ENCODE measurements at regions not wholly inside any gene's neighbourhood (a gene's known extent, or its start where the extent isn't known, plus 50 kb on each side); places are given as distances from the start of the nearest gene placed in this dataset.

GRCh38 chr14:93870377-93870776 lies 56.8 kb upstream of the FAM181A start:
- no peaks in the 10 kb centered on the region for H3K4me1 Mint-ChIP-seq
- H3K27me3 Mint-ChIP-seq = peaks cover 40% of the 10 kb centered on the region
- H3K9me3 Mint-ChIP-seq = no peaks in the 10 kb centered on the region
- no peaks in the 10 kb centered on the region for H3K36me3 Mint-ChIP-seq (ENCODE audit: low read depth)
- ATAC-seq (replicated peaks) = no peak
- no peak overlapping the region for H3K27ac Mint-ChIP-seq
- no peak overlapping the region for H3K4me3 Mint-ChIP-seq

- Mint-ChIP-seq H3K27me3 (peaks cover 40% of the 10 kb centered on the region), H3K9me3 (no peaks in the 10 kb centered on the region)
These were observed 57.7 kb upstream of the FAM181A start for GRCh38 chr14:93869427-93869826.

GRCh38 chr14:93868165-93868564 lies 59.0 kb upstream of the FAM181A start:
- Mint-ChIP-seq H3K27me3 (peaks cover 34% of the 10 kb centered on the region), H3K4me1 (no peaks in the 10 kb centered on the region), H3K4me3 (no peak overlapping the region), H3K27ac (no peak overlapping the region), H3K9me3 (no peaks in the 10 kb centered on the region), H3K36me3 (ENCODE audit: low read depth) (no peaks in the 10 kb centered on the region)
- no peak for ATAC-seq (replicated peaks)

More at GRCh38 chr14:93869427-93869826, 57.7 kb upstream of the FAM181A start:
- Mint-ChIP-seq H3K4me3 (no peak overlapping the region), H3K4me1 (no peaks in the 10 kb centered on the region), H3K27ac (no peak overlapping the region), H3K36me3 (ENCODE audit: low read depth) (no peaks in the 10 kb centered on the region)
- ATAC-seq (replicated peaks) = no peak

- no peak for ATAC-seq (replicated peaks)
- Mint-ChIP-seq H3K4me3 (no peak overlapping the region), H3K27me3 (peaks cover 31% of the 10 kb centered on the region), H3K27ac (no peak overlapping the region), H3K9me3 (no peaks in the 10 kb centered on the region), H3K36me3 (ENCODE audit: low read depth) (no peaks in the 10 kb centered on the region), H3K4me1 (no peaks in the 10 kb centered on the region)
These were observed 64.9 kb upstream of the FAM181A start for GRCh38 chr14:93862265-93862664.

GRCh38 chr14:93861836-93862235 lies 65.3 kb upstream of the FAM181A start:
- no peak overlapping the region for H3K4me3 Mint-ChIP-seq
- H3K4me1 Mint-ChIP-seq = no peaks in the 10 kb centered on the region
- H3K27me3 Mint-ChIP-seq = peaks cover 36% of the 10 kb centered on the region
- no peaks in the 10 kb centered on the region for H3K36me3 Mint-ChIP-seq (ENCODE audit: low read depth)
- H3K9me3 Mint-ChIP-seq = no peaks in the 10 kb centered on the region
- no peak overlapping the region for H3K27ac Mint-ChIP-seq
- no peak for ATAC-seq (replicated peaks)

- Mint-ChIP-seq H3K36me3 (ENCODE audit: low read depth) (no peaks in the 10 kb centered on the region), H3K27ac (no peak overlapping the region), H3K4me1 (no peaks in the 10 kb centered on the region), H3K9me3 (no peaks in the 10 kb centered on the region), H3K27me3 (peaks cover 33% of the 10 kb centered on the region), H3K4me3 (no peak overlapping the region)
- no peak for ATAC-seq (replicated peaks)
These were observed 67.2 kb upstream of the FAM181A start for GRCh38 chr14:93859957-93860356.

- Mint-ChIP-seq H3K4me1 (no peaks in the 10 kb centered on the region), H3K4me3 (no peak overlapping the region), H3K36me3 (ENCODE audit: low read depth) (no peaks in the 10 kb centered on the region), H3K9me3 (no peaks in the 10 kb centered on the region), H3K27ac (no peak overlapping the region), H3K27me3 (peaks cover 29% of the 10 kb centered on the region)
- ATAC-seq (replicated peaks) = no peak
These were observed 68.2 kb upstream of the FAM181A start for GRCh38 chr14:93858896-93859295.

- no peak for ATAC-seq (replicated peaks)
These were observed 69.4 kb upstream of the PRIMA1 start for GRCh38 chr14:93857500-93858283.

GRCh38 chr14:93857081-93857480 lies 68.8 kb upstream of the PRIMA1 start:
- H3K36me3 Mint-ChIP-seq (ENCODE audit: low read depth) = no peaks in the 10 kb centered on the region
- no peak overlapping the region for H3K4me3 Mint-ChIP-seq
- no peak for ATAC-seq (replicated peaks)
- H3K27ac Mint-ChIP-seq = no peak overlapping the region
- H3K27me3 Mint-ChIP-seq = peaks cover 39% of the 10 kb centered on the region
- no peaks in the 10 kb centered on the region for H3K4me1 Mint-ChIP-seq
- H3K9me3 Mint-ChIP-seq = no peaks in the 10 kb centered on the region

More at GRCh38 chr14:93857500-93858283, 69.4 kb upstream of the PRIMA1 start:
- no peak overlapping the region for H3K27ac Mint-ChIP-seq
- no peaks in the 10 kb centered on the region for H3K9me3 Mint-ChIP-seq
- H3K27me3 Mint-ChIP-seq = peaks cover 33% of the 10 kb centered on the region
- no peak overlapping the region for H3K4me3 Mint-ChIP-seq
- H3K4me1 Mint-ChIP-seq = no peaks in the 10 kb centered on the region
- H3K36me3 Mint-ChIP-seq (ENCODE audit: low read depth) = no peaks in the 10 kb centered on the region

GRCh38 chr14:93855737-93856136 lies 67.5 kb upstream of the PRIMA1 start:
- ATAC-seq (replicated peaks) = no peak
- Mint-ChIP-seq H3K36me3 (ENCODE audit: low read depth) (no peaks in the 10 kb centered on the region), H3K27ac (no peak overlapping the region), H3K9me3 (no peaks in the 10 kb centered on the region), H3K27me3 (peaks cover 42% of the 10 kb centered on the region), H3K4me3 (no peak overlapping the region), H3K4me1 (no peaks in the 10 kb centered on the region)

- H3K36me3 Mint-ChIP-seq (ENCODE audit: low read depth) = no peaks in the 10 kb centered on the region
- no peak for ATAC-seq (replicated peaks)
These were observed 59.2 kb upstream of the PRIMA1 start for GRCh38 chr14:93847473-93847872.

GRCh38 chr14:93838238-93838637 lies 50.0 kb upstream of the PRIMA1 start:
- peak; percentile 59 for ATAC-seq (replicated peaks)
- H3K27ac Mint-ChIP-seq = no peak overlapping the region
- no peak overlapping the region for H3K4me3 Mint-ChIP-seq

More at GRCh38 chr14:93847473-93847872, 59.2 kb upstream of the PRIMA1 start:
- Mint-ChIP-seq H3K27me3 (peaks cover 31% of the 10 kb centered on the region), H3K9me3 (peaks cover 3% of the 10 kb centered on the region), H3K4me1 (no peaks in the 10 kb centered on the region), H3K4me3 (no peak overlapping the region), H3K27ac (no peak overlapping the region)

More at GRCh38 chr14:93838238-93838637, 50.0 kb upstream of the PRIMA1 start:
- H3K27me3 Mint-ChIP-seq = peaks cover 26% of the 10 kb centered on the region
- H3K36me3 Mint-ChIP-seq (ENCODE audit: low read depth) = no peaks in the 10 kb centered on the region
- H3K4me1 Mint-ChIP-seq = peaks cover 4% of the 10 kb centered on the region
- H3K9me3 Mint-ChIP-seq = peaks cover 9% of the 10 kb centered on the region

Measured in activated T-helper 17 cell treated with anti-CD3 and anti-CD28 coated beads, Interleukin-2, amount 50 U/mL, for 72 hours (primary cell).